DMS 273 (cell line): ENCODE measurements at regions not wholly inside any gene's neighbourhood (a gene's known extent, or its start where the extent isn't known, plus 50 kb on each side); places are given as distances from the start of the nearest gene placed in this dataset.

Experiments used
- DNase-seq: peaks from one replicate; lab custom pipeline; 2025; ENCODE audit not compliant: unreplicated experiment; lab: John Stamatoyannopoulos, UW

GRCh38 chr15:95303713-95304112 lies 1026.8 kb upstream of the NR2F2 start:
- no peak for DNase-seq

GRCh38 chr15:95304151-95304946 lies 1026.2 kb upstream of the NR2F2 start:
- DNase-seq = no peak

- no peak for DNase-seq
Observed at GRCh38 chr15:95304947-95305400, 1025.5 kb upstream of the NR2F2 start.

DNA sequence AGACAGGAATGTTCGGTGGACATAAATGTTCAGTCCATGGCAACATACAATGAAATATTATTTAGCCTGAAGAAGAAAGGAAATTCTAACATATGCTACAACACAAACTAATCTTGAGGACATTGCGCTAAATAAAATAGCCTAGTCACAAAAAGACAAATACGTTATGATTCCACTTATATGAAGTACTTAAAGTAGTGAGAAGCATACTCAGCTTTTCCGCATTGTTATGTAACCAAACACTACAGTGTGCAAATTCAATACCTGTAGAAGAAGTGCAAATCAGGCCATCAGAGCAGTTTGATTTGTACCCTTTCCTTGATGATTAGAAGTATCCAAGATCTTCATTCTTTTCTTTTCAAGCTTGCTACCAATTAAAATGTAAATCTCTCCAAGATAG lies 1023.4 kb upstream of the NR2F2 start:
- DNase-seq = no peak

DNA sequence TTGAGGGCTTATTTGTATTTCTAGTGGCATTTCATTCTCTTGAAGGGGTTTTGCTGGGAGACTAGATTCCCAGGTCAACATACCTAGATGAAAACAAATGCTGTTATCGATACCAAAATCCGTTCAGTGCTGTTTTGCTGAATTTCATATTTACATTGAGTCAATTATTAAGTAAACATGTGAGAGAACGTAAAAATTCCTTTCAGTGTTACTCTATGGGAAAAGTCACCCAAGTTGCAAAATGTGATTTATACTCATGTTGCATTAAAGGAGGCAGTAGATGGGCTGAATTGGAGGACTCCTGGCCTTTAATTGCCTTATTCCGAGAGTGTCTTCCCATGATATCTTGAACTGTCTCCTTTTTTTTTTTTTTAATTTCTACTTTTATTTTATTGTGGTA lies 1011.3 kb upstream of the NR2F2 start:
- DNase-seq = no peak

DNA sequence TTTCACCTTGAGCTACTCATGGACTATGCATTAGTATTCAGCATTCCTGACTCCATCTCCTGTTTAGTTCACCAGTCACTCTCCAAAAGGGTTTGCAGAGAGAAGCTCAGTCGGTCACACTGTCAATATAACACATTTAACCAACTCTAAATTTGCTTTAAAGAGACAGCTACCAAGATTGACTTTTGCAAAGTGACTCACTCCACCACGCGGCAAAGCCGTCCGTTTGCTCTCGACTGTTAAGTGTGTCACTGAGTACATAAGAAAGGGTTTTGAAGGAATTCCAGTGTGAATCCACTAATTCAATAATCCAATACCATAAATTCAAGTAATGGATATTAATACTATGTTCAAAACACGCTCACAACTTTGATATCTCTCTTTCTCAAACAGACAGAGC lies 1006.7 kb upstream of the NR2F2 start:
- DNase-seq = no peak

GRCh38 chr15:95324656-95325055 lies 1005.8 kb upstream of the NR2F2 start:
- no peak for DNase-seq

DNA sequence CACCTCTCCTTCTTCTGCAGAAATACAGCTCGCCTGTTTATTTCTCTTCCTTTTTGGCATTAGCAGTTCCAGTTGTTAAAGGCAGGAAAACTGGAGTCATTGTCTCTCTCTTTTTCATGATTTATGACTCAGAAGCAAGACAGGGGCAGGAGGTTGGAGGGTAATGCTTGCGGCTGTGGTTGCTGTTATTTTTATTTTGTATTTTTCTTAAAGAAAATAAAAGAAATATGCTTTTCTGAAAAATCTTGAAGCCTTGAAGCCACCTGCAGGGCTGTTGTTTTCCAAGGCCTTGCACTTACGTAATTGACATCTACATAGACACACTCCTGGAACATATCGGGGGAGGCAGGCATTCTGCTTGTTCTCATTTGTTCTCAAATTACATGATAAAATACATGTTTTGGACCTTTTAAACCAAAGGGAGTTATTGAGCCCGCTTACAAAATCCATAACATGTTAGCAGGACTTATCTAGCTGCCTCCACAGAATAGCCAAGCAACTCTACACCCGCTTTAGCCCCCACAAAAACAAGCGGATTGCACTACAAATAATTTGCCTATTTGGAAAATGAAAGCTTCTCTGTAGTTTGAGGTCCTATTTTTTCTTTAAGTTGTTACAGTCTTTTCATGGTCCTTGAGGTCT lies 1004.6 kb upstream of the NR2F2 start:
- no peak for DNase-seq

GRCh38 chr15:95326431-95327182 lies 1003.9 kb upstream of the NR2F2 start:
- DNase-seq = no peak

DNA sequence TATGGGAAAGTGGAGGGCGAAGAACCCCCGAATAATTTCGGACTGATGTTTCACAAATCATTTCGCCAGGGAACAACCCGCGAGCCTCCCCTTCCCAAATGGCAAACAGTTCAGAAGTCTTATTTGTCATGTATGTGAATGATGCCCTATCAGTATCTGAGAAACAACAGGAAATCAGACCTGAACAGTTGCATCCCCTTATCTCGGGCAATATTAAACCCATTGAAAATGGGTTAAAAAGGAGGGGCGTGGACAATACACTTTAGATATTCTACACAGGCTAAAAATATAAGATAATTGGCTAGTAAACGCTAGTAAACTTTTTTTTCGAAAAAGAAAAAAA lies 1003.3 kb upstream of the NR2F2 start:
- DNase-seq = no peak

DNA sequence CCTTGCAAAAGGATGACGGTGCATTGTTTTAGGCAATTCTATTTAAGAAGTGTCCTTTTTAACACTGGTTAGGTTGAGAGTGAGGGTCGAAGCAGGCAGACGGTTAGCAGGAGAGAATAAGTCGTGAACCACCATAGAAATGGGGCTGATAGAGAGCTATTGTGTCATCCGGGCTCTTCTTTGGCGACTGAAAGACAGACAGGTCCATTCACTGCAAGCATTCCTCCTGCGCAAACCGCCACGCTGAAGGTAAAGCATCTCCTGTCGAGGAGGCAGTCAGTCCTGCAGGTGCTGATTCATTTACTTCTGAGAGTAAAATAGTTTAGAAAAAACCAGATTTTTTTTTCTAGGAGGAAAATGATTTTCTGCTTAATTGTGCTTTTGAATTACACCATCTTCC lies 1002.8 kb upstream of the NR2F2 start:
- DNase-seq = no peak

GRCh38 chr15:95328559-95328958 lies 1001.9 kb upstream of the NR2F2 start:
- no peak for DNase-seq

DNA sequence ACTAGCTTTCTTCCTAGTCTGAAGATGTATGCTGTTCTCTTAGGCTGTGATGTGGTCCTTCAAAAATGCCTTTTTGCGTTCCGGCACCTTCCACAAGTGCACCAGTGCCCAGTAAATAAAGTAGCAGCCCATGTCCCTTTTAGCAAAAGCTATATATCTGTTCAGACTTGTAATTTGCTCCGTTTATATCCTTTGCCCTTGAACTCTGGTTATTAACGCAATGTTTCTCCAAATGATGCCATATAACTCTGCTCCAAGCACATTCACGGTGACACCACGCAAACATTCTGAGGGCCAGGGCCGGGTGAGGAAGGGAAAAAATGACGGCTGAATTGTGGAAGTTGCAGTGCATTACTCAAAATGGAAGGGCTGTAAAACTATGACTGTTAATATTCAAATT lies 1001.1 kb upstream of the NR2F2 start:
- DNase-seq = no peak

DNA sequence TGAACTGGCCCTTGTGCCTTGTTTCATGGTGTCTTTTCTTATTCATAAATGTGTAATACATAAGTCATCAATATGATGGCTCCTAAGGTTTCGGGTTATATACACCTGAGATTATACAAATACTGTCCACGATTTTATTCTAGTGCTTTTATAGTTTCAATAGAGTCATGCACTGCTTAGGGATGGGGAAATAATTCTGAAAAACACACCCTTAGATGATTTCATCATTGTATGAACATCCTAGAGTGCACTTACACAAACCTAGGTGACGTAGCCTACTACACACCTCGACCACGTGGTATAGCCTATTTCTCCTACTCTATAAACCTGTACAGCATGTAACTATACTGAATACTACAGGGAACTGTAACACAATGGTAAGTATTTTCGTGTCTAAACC lies 988.8 kb upstream of the NR2F2 start:
- no peak for DNase-seq

GRCh38 chr15:95345867-95346266 lies 984.6 kb upstream of the NR2F2 start:
- no peak for DNase-seq

- no peak for DNase-seq
Observed at GRCh38 chr15:95346721-95347475, 983.6 kb upstream of the NR2F2 start.

GRCh38 chr15:95347837-95348236 lies 982.7 kb upstream of the NR2F2 start:
- no peak for DNase-seq

- no peak for DNase-seq
Observed at GRCh38 chr15:95350908-95351307, 979.6 kb upstream of the NR2F2 start.

GRCh38 chr15:95352631-95353187 lies 977.8 kb upstream of the NR2F2 start:
- DNase-seq = no peak

DNA sequence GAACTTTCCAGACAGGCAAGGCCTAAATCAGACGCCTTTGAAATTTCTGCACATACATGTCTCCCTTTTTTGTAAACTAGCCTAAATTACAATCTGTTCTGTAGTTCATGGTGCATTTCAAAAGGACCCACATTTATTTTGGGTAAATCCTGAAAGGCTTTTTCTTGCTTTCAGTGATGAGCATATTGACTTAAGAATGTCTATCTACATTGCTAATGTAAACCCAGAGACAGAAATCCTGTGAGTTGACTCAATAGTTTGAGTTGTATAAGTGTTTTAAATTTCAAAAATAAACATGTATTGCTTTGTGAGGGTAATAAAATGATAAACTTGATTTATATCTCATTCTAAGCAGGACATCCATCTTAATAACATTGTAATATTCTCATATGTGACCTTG lies 977.0 kb upstream of the NR2F2 start:
- no peak for DNase-seq

DNA sequence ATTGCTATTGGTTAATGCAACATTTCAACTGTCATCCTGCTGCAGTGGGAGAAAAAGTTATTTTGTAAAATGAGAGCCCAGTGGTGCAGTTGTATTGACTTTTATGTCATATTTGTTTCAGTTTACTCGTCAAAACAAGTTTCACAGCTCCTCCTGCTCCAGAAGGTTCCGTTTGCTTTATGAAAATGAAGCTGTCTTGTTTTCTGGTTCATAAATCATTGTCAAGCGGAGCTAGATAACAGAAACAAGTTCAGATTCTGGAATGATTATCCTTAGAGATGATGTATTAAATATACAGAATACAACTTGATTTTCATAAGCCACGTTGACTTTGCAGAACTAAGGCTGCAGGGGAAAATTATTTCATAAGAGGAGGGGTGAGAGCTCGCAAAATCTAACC lies 970.5 kb upstream of the NR2F2 start:
- no peak for DNase-seq
